Effector memory CD8-positive, alpha-beta T cell (primary cell): ENCODE measurements at regions not wholly inside any gene's neighbourhood (a gene's known extent, or its start where the extent isn't known, plus 50 kb on each side); places are given as distances from the start of the nearest gene placed in this dataset.

ENCODE experiments used
- ATAC-seq: fragments of 150-1000 bp; cut with Tn5 transposase; replicated peaks from 2 replicates; pipeline ENCODE4 v1.10.0; 2021; ENCODE audit warnings: mild to moderate bottlenecking, moderate library complexity
- DNase-seq, 3 experiments: peaks; one replicate each; pipeline ENCODE4 v3.0.0; 2021
- H3K27ac Mint-ChIP-seq, 2 donors: one replicate each; pipeline ENCODE4 v1.8.0; 2022; ENCODE audit warnings: mild to moderate bottlenecking in 2 of 2, mixed read lengths in 2 of 2, moderate library complexity in 2 of 2
- H3K27me3 Mint-ChIP-seq, 2 donors: one replicate each; pipeline ENCODE4 v1.8.0; 2022; ENCODE audit warnings: mixed read lengths in 2 of 2
- H3K36me3 Mint-ChIP-seq: one replicate; pipeline ENCODE4 v1.8.0; 2022; ENCODE audit warnings: mild to moderate bottlenecking, moderate library complexity, mixed read lengths; ENCODE audit not compliant: insufficient read depth
- H3K4me1 Mint-ChIP-seq, 2 donors: one replicate each; pipeline ENCODE4 v1.8.0; 2022; ENCODE audit warnings: low read depth in 2 of 2, mixed read lengths in 2 of 2
- H3K4me3 Mint-ChIP-seq, 2 donors: one replicate each; pipeline ENCODE4 v1.8.0; 2022; ENCODE audit warnings: mild to moderate bottlenecking in 2 of 2, mixed read lengths in 2 of 2, moderate library complexity in 2 of 2
- H3K9me3 Mint-ChIP-seq, 2 donors: one replicate each; pipeline ENCODE4 v1.8.0; 2022; ENCODE audit warnings: mixed read lengths in 2 of 2

- H3K27me3 Mint-ChIP-seq = peaks cover 0 to 9% of the 10 kb centered on the region in 2 donors
- H3K9me3 Mint-ChIP-seq = no peaks in the 10 kb centered on the region
- no peak overlapping the region for H3K27ac Mint-ChIP-seq
- no peak for ATAC-seq
- no peak overlapping the region for H3K4me3 Mint-ChIP-seq
- no peaks in the 10 kb centered on the region for H3K4me1 Mint-ChIP-seq
- no peak for DNase-seq
- no peaks in the 10 kb centered on the region for H3K36me3 Mint-ChIP-seq
These were observed 136.7 kb upstream of the CWC22 start for GRCh38 chr2:180143633-180144337.

- no peak for DNase-seq
- Mint-ChIP-seq H3K4me3 (no peak overlapping the region), H3K9me3 (no peaks in the 10 kb centered on the region), H3K27ac (no peak overlapping the region), H3K36me3 (no peaks in the 10 kb centered on the region), H3K27me3 (no peaks in the 10 kb centered on the region), H3K4me1 (no peaks in the 10 kb centered on the region)
- ATAC-seq = no peak
These were observed 134.5 kb upstream of the CWC22 start for GRCh38 chr2:180141600-180141999.

DNA sequence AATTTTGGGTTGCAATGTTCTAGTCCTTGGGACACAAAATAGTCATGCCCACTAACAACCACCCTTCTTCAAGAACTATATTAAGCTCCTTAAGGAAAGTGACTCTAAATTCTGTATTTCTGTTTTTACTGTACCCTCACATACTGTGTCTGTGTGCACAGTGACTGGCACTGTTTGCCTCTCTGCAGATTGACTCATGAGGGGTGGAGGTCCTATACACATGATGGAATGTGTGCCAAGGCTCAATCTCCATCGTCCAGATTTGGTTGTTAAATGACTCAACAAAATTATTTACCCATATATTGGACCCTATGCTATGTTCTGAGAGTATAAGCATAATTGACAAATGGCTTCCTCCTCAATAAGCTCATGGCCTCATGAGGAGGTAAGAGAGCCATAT is 126.6 kb upstream of the CWC22 start:
- no peak for ATAC-seq
- no peak overlapping the region for H3K4me3 Mint-ChIP-seq

DNA sequence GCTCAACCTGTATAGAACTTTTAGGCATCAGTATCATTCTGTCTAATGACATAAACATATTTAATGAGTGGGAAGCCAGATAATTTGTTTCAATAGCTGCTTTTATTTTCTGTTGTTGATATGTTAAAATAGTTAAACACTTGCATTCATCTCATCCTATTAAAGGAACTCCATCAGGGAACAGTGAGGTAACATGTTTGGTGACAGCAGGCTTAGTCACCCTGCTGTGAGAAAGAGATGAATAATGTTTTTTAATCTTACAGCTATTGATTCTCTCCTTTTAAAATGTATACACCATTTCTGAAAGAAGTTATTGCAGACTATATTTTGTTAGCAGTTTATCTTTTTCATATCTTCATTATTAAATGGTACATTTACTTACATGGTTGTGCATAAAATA is 123.3 kb upstream of the CWC22 start:
- DNase-seq = no peak
- peaks cover 0 to 2% of the 10 kb centered on the region in 2 donors for H3K4me1 Mint-ChIP-seq

More for the DNA sequence above, 126.6 kb upstream of the CWC22 start:
- H3K4me1 Mint-ChIP-seq = no peaks in the 10 kb centered on the region
- H3K27me3 Mint-ChIP-seq = peaks cover 0 to 20% of the 10 kb centered on the region in 2 donors
- H3K9me3 Mint-ChIP-seq = no peaks in the 10 kb centered on the region
- no peak for DNase-seq
- no peaks in the 10 kb centered on the region for H3K36me3 Mint-ChIP-seq
- H3K27ac Mint-ChIP-seq = no peak overlapping the region

DNA sequence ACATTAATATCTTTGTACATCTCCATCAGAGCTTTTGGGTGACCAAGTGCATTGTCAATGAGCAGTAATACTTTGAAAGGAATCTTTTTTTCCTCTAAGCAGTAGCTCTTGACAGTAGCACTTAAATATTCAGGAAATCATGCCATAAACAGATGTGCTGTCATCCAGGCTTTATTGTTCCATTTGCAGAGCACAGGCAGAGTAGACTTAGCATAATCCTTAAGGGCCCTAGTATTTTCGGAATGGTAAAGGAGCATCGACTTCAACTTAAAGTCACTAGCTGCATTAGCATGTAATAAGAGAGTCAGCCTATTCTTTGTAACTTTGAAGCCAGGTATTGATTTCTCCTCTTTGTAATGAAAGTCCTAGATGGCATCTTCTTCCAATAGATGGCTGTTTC is 121.8 kb upstream of the CWC22 start:
- DNase-seq = no peak
- Mint-ChIP-seq H3K36me3 (no peaks in the 10 kb centered on the region), H3K9me3 (no peaks in the 10 kb centered on the region), H3K4me3 (no peak overlapping the region), H3K27ac (no peak overlapping the region), H3K27me3 (peaks cover 9 to 35% of the 10 kb centered on the region in 2 donors), H3K4me1 (peaks cover 5% of the 10 kb centered on the region in 2 donors)
- no peak for ATAC-seq

More for the DNA sequence above, 123.3 kb upstream of the CWC22 start:
- no peak for ATAC-seq
- Mint-ChIP-seq H3K27me3 (peaks cover 9 to 35% of the 10 kb centered on the region in 2 donors), H3K27ac (no peak overlapping the region), H3K9me3 (no peaks in the 10 kb centered on the region), H3K4me3 (no peak overlapping the region), H3K36me3 (no peaks in the 10 kb centered on the region)

- Mint-ChIP-seq H3K27ac (no peak overlapping the region), H3K27me3 (peaks cover 16 to 21% of the 10 kb centered on the region in 2 donors), H3K4me3 (peak overlapping the region in 1 of 2 donors; percentile 21), H3K36me3 (no peaks in the 10 kb centered on the region), H3K9me3 (no peaks in the 10 kb centered on the region), H3K4me1 (peaks cover 5% of the 10 kb centered on the region in 2 donors)
- peak; percentile 87 for ATAC-seq
- DNase-seq = peak; percentile 14 to 38 (median 26)
These were observed 118.3 kb upstream of the CWC22 start for GRCh38 chr2:180125245-180125962.

DNA sequence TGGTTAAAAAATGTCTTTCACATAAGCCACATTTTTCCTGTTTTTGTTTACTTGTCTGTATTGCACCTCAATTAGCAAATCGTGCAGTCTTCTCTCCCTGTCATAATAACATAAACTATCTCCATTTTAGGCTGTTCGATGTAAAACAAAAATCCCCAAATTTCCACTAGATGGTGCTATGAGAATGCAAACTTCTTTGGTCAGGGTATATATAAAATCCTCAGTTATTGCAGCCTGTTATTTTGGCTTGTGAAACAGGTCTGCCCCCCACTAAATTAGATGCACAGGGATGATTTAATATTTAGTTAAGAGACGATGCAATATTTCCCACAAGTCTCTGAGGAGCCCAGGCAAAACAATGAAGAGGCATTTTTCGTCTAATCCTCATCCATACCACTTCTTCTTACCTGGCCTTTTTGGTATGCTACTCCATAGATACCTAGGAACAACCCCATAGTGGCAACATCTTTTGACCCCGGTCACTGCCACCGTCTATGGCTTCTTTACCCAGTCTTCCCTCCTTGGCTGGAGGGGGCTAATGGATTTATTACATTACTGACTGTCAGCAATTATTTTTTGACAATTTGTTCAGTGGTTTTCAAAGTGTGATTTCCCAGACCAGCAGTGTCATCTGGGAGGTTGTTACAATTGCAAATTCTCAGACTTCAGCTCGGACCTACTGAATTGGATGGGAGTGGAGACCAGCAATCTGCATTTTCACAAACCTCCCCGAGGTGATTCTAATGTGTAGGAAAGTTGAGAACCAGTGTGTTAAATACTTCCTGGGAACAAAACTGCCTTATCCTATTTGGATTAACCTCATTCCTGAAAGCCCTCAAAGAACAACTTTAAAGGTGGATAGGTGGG is 117.4 kb upstream of the CWC22 start:
- H3K4me3 Mint-ChIP-seq = no peak overlapping the region
- peaks cover 16 to 18% of the 10 kb centered on the region in 2 donors for H3K27me3 Mint-ChIP-seq
- H3K4me1 Mint-ChIP-seq = peaks cover 5% of the 10 kb centered on the region in 2 donors
- H3K27ac Mint-ChIP-seq = no peak overlapping the region
- H3K36me3 Mint-ChIP-seq = no peaks in the 10 kb centered on the region
- H3K9me3 Mint-ChIP-seq = no peaks in the 10 kb centered on the region
- peak; percentile 57 for ATAC-seq
- DNase-seq = peak in 2 of 3 experiments; percentile 4 to 5

DNA sequence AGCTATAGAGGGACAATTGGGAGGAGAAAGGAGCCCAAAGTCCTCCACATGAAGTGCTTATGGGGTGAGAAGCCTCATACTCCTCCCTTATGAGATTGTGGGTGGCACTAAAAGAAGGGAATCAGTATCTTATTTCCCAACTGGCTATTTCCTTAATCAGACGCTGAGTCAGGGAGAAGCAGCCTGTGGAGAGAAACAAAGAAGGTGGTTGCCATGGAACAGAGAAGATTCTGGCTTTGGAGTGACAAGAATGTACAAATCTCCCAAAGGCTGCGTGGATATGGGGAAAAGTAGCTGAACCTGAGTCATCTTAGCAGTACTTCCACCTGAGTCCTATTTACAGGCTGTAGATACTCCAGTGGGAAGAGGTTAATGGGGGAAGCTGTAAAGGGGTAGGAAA is 115.8 kb upstream of the CWC22 start:
- Mint-ChIP-seq H3K9me3 (no peaks in the 10 kb centered on the region), H3K27ac (no peak overlapping the region), H3K4me1 (peaks cover 5% of the 10 kb centered on the region in 2 donors), H3K27me3 (peaks cover 11 to 18% of the 10 kb centered on the region in 2 donors), H3K4me3 (no peak overlapping the region), H3K36me3 (no peaks in the 10 kb centered on the region)
- no peak for DNase-seq
- ATAC-seq = no peak

GRCh38 chr2:180115675-180116074 is 108.6 kb upstream of the CWC22 start:
- no peak overlapping the region for H3K27ac Mint-ChIP-seq
- DNase-seq (no peak), ATAC-seq (no peak)
- no peaks in the 10 kb centered on the region for H3K36me3 Mint-ChIP-seq
- H3K27me3 Mint-ChIP-seq = peaks cover 12 to 18% of the 10 kb centered on the region in 2 donors
- no peaks in the 10 kb centered on the region for H3K9me3 Mint-ChIP-seq
- no peaks in the 10 kb centered on the region for H3K4me1 Mint-ChIP-seq
- H3K4me3 Mint-ChIP-seq = no peak overlapping the region

GRCh38 chr2:180115269-180115668 is 108.2 kb upstream of the CWC22 start:
- H3K9me3 Mint-ChIP-seq = no peaks in the 10 kb centered on the region
- peaks cover 12 to 18% of the 10 kb centered on the region in 2 donors for H3K27me3 Mint-ChIP-seq
- DNase-seq (no peak), ATAC-seq (no peak)
- H3K36me3 Mint-ChIP-seq = no peaks in the 10 kb centered on the region
- no peaks in the 10 kb centered on the region for H3K4me1 Mint-ChIP-seq
- no peak overlapping the region for H3K27ac Mint-ChIP-seq
- H3K4me3 Mint-ChIP-seq = no peak overlapping the region

- ATAC-seq (no peak), DNase-seq (no peak)
- Mint-ChIP-seq H3K36me3 (no peaks in the 10 kb centered on the region), H3K4me1 (no peaks in the 10 kb centered on the region), H3K9me3 (no peaks in the 10 kb centered on the region), H3K27ac (no peak overlapping the region), H3K4me3 (no peak overlapping the region), H3K27me3 (peaks cover 10 to 20% of the 10 kb centered on the region in 2 donors)
These were observed 104.8 kb upstream of the CWC22 start for GRCh38 chr2:180111901-180112300.

- Mint-ChIP-seq H3K27me3 (peaks cover 16 to 31% of the 10 kb centered on the region in 2 donors), H3K27ac (no peak overlapping the region), H3K9me3 (no peaks in the 10 kb centered on the region), H3K4me3 (no peak overlapping the region), H3K36me3 (no peaks in the 10 kb centered on the region), H3K4me1 (no peaks in the 10 kb centered on the region)
- ATAC-seq = no peak
- DNase-seq = no peak
These were observed 103.4 kb upstream of the CWC22 start for GRCh38 chr2:180110469-180110868.

DNA sequence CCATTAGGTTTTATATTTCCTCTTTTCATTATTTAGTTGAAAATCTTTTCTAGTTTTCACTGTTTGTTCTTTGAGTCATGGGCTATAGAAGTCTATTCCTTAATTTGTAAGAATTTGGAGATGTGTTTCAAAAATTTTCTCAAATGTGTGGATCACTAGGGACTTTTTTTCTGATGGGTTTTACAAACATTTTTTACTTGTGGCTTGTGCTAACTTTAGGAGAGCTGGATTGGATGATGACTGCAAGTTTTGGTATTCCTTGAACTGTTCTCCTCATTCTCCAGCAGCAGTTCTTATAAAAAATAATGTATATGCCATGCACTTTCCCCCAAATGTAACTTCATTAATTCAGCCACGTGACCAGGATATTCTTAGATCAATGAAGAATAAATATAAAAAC is 94.7 kb upstream of the CWC22 start:
- H3K4me1 Mint-ChIP-seq = no peaks in the 10 kb centered on the region
- no peaks in the 10 kb centered on the region for H3K36me3 Mint-ChIP-seq

More for the DNA sequence above, 94.7 kb upstream of the CWC22 start:
- Mint-ChIP-seq H3K27me3 (peaks cover 7 to 21% of the 10 kb centered on the region in 2 donors), H3K27ac (no peak overlapping the region), H3K4me3 (no peak overlapping the region), H3K9me3 (no peaks in the 10 kb centered on the region)
- ATAC-seq = no peak
- no peak for DNase-seq
